HG03108 (cell line): ENCODE measurements at regions not wholly inside any gene's neighbourhood (a gene's known extent, or its start where the extent isn't known, plus 50 kb on each side); places are given as distances from the start of the nearest gene placed in this dataset.

ENCODE experiments used
- ATAC-seq: cut with Tn5 transposase; IDR thresholded peaks from one replicate; pipeline ENCODE4 v1.9.1; 2021; ENCODE audit warnings: moderate library complexity; ENCODE audit not compliant: unreplicated experiment

DNA sequence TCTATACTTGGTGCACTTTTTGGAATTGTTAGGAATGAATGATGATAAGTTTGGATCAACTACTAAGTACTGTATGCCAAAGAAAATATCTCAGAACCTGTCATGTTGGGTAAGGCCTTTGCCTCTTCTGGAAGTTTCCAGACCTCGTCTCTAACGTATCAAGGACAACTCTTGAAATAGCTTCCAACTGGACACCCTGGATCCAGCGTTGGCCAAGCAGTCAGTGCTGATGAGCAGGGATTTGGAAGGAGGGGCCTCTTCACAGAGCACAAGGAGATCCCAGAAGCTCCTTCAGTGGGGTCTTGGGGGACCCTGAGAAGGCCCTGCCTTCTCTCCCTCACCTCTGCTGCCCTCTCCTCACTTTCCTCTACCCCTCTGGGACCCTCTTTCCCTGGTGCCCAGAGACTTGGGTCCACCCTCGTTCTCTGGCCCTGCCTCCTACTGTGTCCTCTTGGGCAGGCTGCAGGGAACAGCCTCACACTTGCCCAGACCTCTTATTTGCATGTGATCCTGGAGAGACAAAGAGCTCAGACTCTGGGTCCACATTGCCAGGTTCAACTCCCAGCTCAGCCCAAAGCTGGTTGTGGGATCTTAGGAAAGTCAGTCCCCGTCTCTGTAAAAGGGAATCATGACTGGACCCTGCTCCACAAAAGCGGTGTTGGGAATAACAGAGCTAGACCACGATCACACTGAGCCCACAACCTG is 145.8 kb downstream of the COL6A3 start:
- no peak for ATAC-seq

DNA sequence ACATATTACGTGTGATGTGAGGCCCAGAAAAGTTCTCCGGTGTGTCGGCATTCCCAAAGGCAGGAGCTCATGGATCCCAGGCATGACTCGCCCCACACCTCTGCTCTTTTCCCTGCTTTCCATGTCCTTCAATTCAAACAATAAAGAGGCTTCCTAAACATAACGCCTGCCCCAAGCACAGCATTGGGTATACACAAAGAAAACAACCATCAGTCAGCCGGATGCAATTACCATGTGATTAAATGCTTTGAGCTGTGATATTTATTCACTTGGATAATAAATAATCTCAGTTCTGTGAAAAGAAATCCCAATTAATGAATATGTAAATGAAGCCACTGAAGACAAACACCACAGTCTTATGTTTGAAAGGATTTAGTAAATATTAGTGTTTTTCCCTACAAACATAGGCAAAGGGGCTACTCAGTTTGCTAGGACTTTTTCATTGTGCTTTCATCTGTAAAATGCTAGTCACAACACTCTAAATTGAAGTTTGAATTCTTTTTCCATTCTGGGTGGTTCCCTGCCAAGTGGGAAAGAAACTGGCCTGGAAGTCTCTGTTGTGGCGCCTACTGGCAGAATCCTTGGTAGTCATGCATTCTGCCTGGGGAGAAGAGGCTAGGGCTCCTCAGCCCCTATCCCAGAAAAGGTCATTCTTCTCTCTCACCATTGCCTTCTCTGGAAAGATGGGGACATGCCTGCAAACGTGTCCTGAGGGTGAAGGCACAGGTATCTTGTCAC is 144.7 kb downstream of the COL6A3 start:
- ATAC-seq, result no peak

DNA sequence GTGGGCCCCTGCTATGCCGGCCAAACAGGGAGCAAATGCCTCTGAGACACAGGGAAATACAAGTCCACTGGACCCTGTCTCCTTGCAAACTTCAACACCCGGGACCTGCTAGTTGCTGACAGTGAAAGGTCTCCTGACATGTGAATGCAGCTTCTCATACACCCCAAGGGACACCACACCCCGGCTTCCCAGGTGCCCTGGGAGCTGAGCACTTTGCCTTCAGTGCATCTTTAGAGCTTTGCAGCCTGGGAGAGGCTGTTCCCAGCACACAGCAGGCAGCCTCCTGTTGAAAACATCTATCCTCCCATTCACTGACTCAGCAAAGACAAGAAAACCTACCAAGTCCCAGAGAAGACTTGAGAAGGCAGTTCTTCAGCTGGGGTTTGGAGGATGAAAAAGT is 143.4 kb downstream of the COL6A3 start:
- no peak for ATAC-seq

DNA sequence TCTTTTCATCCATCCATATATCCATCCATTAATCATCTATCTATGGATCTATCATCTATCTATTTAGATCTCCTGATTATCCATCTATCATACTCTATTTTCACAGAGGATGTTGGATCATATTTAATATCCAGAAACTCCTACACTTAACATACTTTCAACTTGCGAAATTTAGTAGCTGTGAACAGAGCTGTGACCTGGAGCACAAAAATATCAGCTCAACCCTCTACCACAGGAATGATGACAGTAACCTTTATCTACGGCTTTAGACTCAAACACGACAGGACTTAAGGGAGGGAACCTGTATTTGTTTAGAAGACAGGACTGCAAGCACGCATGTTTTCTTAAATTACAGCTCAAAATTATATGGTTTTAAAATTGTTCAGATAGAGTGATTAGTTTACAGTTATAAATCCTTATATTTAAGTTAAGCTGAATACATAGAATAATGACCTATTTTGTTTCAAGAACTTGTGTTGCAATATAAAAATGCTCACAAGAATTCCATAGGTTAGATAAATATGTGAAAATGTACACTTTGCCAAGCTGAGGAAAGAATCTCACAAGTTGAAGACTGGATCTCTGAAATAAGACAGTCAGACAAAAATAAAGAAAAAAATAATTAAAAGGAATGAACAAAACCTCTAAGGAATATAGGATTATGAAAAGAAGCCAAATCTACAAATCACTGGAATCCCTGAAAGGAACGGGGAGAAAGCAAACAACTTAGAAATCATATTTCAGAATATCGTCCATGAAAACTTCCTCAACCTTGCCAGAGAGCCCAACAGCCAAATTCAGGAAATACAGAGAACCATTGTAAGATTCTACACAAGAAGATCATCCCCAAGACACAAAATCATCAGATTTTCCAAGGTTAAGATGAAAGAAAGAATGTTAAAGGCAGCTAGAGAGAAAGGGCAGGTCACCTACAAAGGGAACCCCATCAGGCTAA is 142.0 kb downstream of the COL6A3 start:
- ATAC-seq, result no peak
